Liver (tissue), 8 donors: ENCODE measurements at regions not wholly inside any gene's neighbourhood (a gene's known extent, or its start where the extent isn't known, plus 50 kb on each side); places are given as distances from the start of the nearest gene placed in this dataset.

Experiments used
- DNase-seq: peaks from one replicate; pipeline ENCODE4 v3.0.0-alpha.2; 2017; ENCODE audit warnings: low spot score
- H3K27ac ChIP-seq, 2 donors: one replicate each; pipeline ENCODE4 v1.7.0; 2013; ENCODE audit warnings: inconsistent platforms in 2 of 2, low read length in 2 of 2, control low read depth in 1 of 2, low read depth in 1 of 2, mild to moderate bottlenecking in 1 of 2
- H3K27me3 ChIP-seq, 4 donors: one replicate each; pipeline versions ENCODE4 v1.6.1 to v1.7.0; 2013; ENCODE audit warnings: low read length in 3 of 4, inconsistent platforms in 1 of 4, mild to moderate bottlenecking in 1 of 4, moderate library complexity in 1 of 4; ENCODE audit not compliant: control insufficient read depth in 4 of 4, insufficient read depth in 4 of 4
- H3K36me3 ChIP-seq, 4 donors: one replicate each; pipeline versions ENCODE4 v1.6.1 to v1.7.0; 2013; ENCODE audit warnings: low read length in 3 of 4, mild to moderate bottlenecking in 3 of 4, low read depth in 1 of 4, moderate library complexity in 1 of 4; ENCODE audit not compliant: control insufficient read depth in 4 of 4, insufficient read depth in 3 of 4
- H3K4me1 ChIP-seq, 4 donors: one replicate each; pipeline versions ENCODE4 v1.6.1 to v1.7.0; 2013; ENCODE audit warnings: low read length in 3 of 4, mild to moderate bottlenecking in 3 of 4, moderate library complexity in 1 of 4; ENCODE audit not compliant: control insufficient read depth in 4 of 4, insufficient read depth in 4 of 4
- H3K4me3 ChIP-seq, 3 donors: one replicate each; pipeline versions ENCODE4 v1.6.1 to v1.7.0; 2013; ENCODE audit warnings: low read length in 3 of 3, control low read depth in 1 of 3, low read depth in 1 of 3, mild to moderate bottlenecking in 1 of 3
- H3K9ac ChIP-seq, 2 donors: one replicate each; pipeline ENCODE4 v1.7.0; 2013; ENCODE audit warnings: low read length in 2 of 2, mild to moderate bottlenecking in 2 of 2, moderate library complexity in 2 of 2, control low read depth in 1 of 2, low read depth in 1 of 2
- H3K9me3 ChIP-seq, 4 donors: one replicate each; pipeline versions ENCODE4 v1.6.1 to v1.7.0; 2013; ENCODE audit warnings: low read length in 3 of 4; ENCODE audit not compliant: control insufficient read depth in 4 of 4
- EGR1 ChIP-seq, 2 donors: IDR thresholded peaks; 2 replicates each; pipeline ENCODE4 v1.6.1; 2016 to 2018; ENCODE audit warnings: antibody characterized with exemption in 2 of 2, low read depth in 2 of 2
- FOXA1 ChIP-seq: IDR thresholded peaks from 2 replicates; pipeline ENCODE4 v1.6.1; 2016; ENCODE audit warnings: antibody characterized with exemption
- FOXA2 ChIP-seq: IDR thresholded peaks from 2 replicates; pipeline ENCODE4 v1.6.1; 2016; ENCODE audit warnings: antibody characterized with exemption
- GABPA ChIP-seq, 2 donors: IDR thresholded peaks in 1 of 2; conservative IDR thresholded peaks in 1 of 2; 2 replicates each; pipeline ENCODE4 v1.6.1; 2016; ENCODE audit warnings: antibody characterized with exemption in 2 of 2, mild to moderate bottlenecking in 1 of 2, moderate library complexity in 1 of 2
- HNF4A ChIP-seq, 2 donors: conservative IDR thresholded peaks; 2 replicates each; pipeline ENCODE4 v1.6.1; 2016; ENCODE audit warnings: antibody characterized with exemption in 2 of 2, mild to moderate bottlenecking in 2 of 2
- HNF4G ChIP-seq: IDR thresholded peaks from 2 replicates; pipeline ENCODE4 v1.6.1; 2016; ENCODE audit warnings: antibody characterized with exemption
- JUND ChIP-seq, 2 donors: IDR thresholded peaks; 2 replicates each; pipeline ENCODE4 v1.6.1; 2016; ENCODE audit warnings: antibody characterized with exemption in 2 of 2
- NR2F2 ChIP-seq: IDR thresholded peaks from 2 replicates; pipeline ENCODE4 v1.6.1; 2016; ENCODE audit warnings: antibody characterized with exemption
- RAD21 ChIP-seq, 2 donors: IDR thresholded peaks; 2 replicates each; pipeline ENCODE4 v1.6.1; 2016; ENCODE audit warnings: antibody characterized with exemption in 2 of 2, mild to moderate bottlenecking in 2 of 2
- RXRA ChIP-seq, 2 donors: IDR thresholded peaks; 2 replicates each; pipeline ENCODE4 v1.6.1; 2017 to 2018; ENCODE audit warnings: antibody characterized with exemption in 2 of 2, mild to moderate bottlenecking in 1 of 2
- SP1 ChIP-seq: IDR thresholded peaks from 2 replicates; pipeline ENCODE4 v1.6.1; 2018; ENCODE audit warnings: antibody characterized with exemption, mild to moderate bottlenecking
- TAF1 ChIP-seq: conservative IDR thresholded peaks from 2 replicates; pipeline ENCODE4 v1.6.1; 2016; ENCODE audit warnings: antibody characterized with exemption, mild to moderate bottlenecking
- YY1 ChIP-seq: IDR thresholded peaks from 2 replicates; pipeline ENCODE4 v1.6.1; 2016; ENCODE audit warnings: antibody characterized with exemption, mild to moderate bottlenecking
- WGBS: extraction: QIAGEN DNeasy Blood & Tissue Kit; methylation state at CpG from one replicate; pipeline ENCODE4 v1.1.7; 2013; 5-methylcytosine and 5-hydroxymethylcytosine counted together
- TF ChIP-seq, protein P1 (sequence below): IDR thresholded peaks from 2 replicates; pipeline ENCODE4 v1.6.1; 2016; ENCODE audit warnings: antibody characterized with exemption, mild to moderate bottlenecking
- TF ChIP-seq, protein P2 (sequence below): IDR thresholded peaks from 2 replicates; pipeline ENCODE4 v1.6.1; 2016; ENCODE audit warnings: antibody characterized with exemption
- TF ChIP-seq, protein P3 (sequence below): IDR thresholded peaks from 2 replicates; pipeline ENCODE4 v1.6.1; 2016; ENCODE audit warnings: antibody characterized with exemption
- TF ChIP-seq, protein P4 (sequence below): IDR thresholded peaks from 2 replicates; pipeline ENCODE4 v1.6.1; 2016; ENCODE audit warnings: antibody characterized with exemption
- TF ChIP-seq, protein P5 (sequence below): fragments of 150-350 bp; IDR thresholded peaks from 2 replicates; pipeline ENCODE4 v1.5.1; 2017; ENCODE audit warnings: improper control_type of control experiment, low read depth, low read length; ENCODE audit not compliant: missing input control
- donor health status: healthy.
- donor health status: healthy.
- donor health status: healthy.
- donor health status: healthy.
- donor health status: healthy.

DNA sequence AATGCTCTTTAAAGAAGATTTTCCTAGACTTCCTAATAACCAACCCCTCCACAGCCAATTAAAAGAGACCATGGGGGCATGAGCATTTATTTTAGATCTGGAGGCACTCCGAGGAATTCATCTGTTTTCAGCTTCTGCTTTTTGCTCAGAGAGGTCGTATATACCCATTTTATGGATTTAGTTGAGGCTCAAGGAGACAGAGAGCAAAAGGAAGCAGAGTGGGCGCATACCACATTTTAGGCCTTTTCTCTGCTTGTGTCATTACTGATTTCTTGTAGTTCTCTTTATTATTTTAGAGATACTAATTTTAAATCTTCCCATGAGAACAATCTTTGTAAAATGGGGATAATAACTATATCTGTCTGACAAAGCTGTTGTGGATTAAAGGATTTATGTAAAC is 129.6 kb upstream of the IFNGR1 start:
- H3K27me3 ChIP-seq: no peaks in the 10 kb centered on the region
- peaks cover 3 to 40% (median 26%) of the 10 kb centered on the region in 4 donors for H3K4me1 ChIP-seq
- H3K9ac ChIP-seq: no peak overlapping the region
- TF ChIP-seq SP1: no peak
- TF ChIP-seq HNF4A (conservative IDR thresholded peaks at IDR 0.05): no peak
- no peak for TF ChIP-seq TAF1
- TF ChIP-seq, protein P1, sequence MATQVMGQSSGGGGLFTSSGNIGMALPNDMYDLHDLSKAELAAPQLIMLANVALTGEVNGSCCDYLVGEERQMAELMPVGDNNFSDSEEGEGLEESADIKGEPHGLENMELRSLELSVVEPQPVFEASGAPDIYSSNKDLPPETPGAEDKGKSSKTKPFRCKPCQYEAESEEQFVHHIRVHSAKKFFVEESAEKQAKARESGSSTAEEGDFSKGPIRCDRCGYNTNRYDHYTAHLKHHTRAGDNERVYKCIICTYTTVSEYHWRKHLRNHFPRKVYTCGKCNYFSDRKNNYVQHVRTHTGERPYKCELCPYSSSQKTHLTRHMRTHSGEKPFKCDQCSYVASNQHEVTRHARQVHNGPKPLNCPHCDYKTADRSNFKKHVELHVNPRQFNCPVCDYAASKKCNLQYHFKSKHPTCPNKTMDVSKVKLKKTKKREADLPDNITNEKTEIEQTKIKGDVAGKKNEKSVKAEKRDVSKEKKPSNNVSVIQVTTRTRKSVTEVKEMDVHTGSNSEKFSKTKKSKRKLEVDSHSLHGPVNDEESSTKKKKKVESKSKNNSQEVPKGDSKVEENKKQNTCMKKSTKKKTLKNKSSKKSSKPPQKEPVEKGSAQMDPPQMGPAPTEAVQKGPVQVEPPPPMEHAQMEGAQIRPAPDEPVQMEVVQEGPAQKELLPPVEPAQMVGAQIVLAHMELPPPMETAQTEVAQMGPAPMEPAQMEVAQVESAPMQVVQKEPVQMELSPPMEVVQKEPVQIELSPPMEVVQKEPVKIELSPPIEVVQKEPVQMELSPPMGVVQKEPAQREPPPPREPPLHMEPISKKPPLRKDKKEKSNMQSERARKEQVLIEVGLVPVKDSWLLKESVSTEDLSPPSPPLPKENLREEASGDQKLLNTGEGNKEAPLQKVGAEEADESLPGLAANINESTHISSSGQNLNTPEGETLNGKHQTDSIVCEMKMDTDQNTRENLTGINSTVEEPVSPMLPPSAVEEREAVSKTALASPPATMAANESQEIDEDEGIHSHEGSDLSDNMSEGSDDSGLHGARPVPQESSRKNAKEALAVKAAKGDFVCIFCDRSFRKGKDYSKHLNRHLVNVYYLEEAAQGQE: no peak
- no peak for TF ChIP-seq FOXA1
- TF ChIP-seq NR2F2: no peak
- no peak for TF ChIP-seq GABPA (IDR thresholded peaks at IDR 0.05 in 1 of 2, conservative IDR thresholded peaks at IDR 0.05 in 1 of 2)
- TF ChIP-seq FOXA2: no peak
- TF ChIP-seq, protein P2, sequence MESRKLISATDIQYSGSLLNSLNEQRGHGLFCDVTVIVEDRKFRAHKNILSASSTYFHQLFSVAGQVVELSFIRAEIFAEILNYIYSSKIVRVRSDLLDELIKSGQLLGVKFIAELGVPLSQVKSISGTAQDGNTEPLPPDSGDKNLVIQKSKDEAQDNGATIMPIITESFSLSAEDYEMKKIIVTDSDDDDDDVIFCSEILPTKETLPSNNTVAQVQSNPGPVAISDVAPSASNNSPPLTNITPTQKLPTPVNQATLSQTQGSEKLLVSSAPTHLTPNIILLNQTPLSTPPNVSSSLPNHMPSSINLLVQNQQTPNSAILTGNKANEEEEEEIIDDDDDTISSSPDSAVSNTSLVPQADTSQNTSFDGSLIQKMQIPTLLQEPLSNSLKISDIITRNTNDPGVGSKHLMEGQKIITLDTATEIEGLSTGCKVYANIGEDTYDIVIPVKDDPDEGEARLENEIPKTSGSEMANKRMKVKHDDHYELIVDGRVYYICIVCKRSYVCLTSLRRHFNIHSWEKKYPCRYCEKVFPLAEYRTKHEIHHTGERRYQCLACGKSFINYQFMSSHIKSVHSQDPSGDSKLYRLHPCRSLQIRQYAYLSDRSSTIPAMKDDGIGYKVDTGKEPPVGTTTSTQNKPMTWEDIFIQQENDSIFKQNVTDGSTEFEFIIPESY: no peak
- TF ChIP-seq, protein P3, sequence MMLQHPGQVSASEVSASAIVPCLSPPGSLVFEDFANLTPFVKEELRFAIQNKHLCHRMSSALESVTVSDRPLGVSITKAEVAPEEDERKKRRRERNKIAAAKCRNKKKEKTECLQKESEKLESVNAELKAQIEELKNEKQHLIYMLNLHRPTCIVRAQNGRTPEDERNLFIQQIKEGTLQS: no peak
- TF ChIP-seq JUND (IDR thresholded peaks at IDR 0.05): no peak
- TF ChIP-seq HNF4G: no peak
- no peak for TF ChIP-seq EGR1 (IDR thresholded peaks at IDR 0.05; ENCODE audit: low read depth in 2 of 2)
- no peak for TF ChIP-seq YY1
- TF ChIP-seq, protein P4, sequence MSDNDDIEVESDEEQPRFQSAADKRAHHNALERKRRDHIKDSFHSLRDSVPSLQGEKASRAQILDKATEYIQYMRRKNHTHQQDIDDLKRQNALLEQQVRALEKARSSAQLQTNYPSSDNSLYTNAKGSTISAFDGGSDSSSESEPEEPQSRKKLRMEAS: no peak
- TF ChIP-seq, protein P5, sequence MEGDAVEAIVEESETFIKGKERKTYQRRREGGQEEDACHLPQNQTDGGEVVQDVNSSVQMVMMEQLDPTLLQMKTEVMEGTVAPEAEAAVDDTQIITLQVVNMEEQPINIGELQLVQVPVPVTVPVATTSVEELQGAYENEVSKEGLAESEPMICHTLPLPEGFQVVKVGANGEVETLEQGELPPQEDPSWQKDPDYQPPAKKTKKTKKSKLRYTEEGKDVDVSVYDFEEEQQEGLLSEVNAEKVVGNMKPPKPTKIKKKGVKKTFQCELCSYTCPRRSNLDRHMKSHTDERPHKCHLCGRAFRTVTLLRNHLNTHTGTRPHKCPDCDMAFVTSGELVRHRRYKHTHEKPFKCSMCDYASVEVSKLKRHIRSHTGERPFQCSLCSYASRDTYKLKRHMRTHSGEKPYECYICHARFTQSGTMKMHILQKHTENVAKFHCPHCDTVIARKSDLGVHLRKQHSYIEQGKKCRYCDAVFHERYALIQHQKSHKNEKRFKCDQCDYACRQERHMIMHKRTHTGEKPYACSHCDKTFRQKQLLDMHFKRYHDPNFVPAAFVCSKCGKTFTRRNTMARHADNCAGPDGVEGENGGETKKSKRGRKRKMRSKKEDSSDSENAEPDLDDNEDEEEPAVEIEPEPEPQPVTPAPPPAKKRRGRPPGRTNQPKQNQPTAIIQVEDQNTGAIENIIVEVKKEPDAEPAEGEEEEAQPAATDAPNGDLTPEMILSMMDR: no peak
- no peak for TF ChIP-seq RAD21 (IDR thresholded peaks at IDR 0.05)
- no peak overlapping the region for H3K27ac ChIP-seq
- WGBS: 95% methylated on average over 3 of the region's 3 CpGs
- DNase-seq: no peak
- no peaks in the 10 kb centered on the region for H3K36me3 ChIP-seq
- no peaks in the 10 kb centered on the region for H3K9me3 ChIP-seq
- no peak overlapping the region for H3K4me3 ChIP-seq

DNA sequence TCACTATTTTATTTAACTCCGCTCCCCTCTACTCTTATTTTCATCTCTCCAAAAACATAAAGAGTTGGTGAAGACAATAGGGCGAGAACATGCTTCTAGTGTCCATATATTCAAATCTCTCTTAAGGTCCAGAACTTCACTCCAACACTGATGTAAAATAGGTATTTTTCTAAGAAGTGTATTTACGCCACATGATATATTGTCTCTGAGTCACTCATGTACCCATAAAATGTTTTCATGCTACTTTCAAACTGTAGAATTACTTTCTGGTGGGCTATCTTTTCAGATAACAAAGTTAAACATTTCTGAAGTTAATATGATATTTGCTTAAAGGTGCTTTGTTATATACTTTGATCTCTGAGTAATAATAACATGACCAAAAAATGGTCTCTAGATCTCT is 124.1 kb upstream of the IFNGR1 start:
- 94% methylated on average over 3 of the region's 3 CpGs for WGBS
- H3K9me3 ChIP-seq: no peaks in the 10 kb centered on the region
- H3K9ac ChIP-seq: no peak overlapping the region
- no peaks in the 10 kb centered on the region for H3K36me3 ChIP-seq
- DNase-seq: no peak
- H3K4me3 ChIP-seq: no peak overlapping the region
- H3K27me3 ChIP-seq: no peaks in the 10 kb centered on the region
- peaks cover 0 to 17% (median 13%) of the 10 kb centered on the region in 4 donors for H3K4me1 ChIP-seq
- no peak overlapping the region for H3K27ac ChIP-seq
- TF ChIP-seq, protein P2: no peak
- TF ChIP-seq, protein P1: no peak
- TF ChIP-seq, protein P4: no peak
- TF ChIP-seq RXRA (IDR thresholded peaks at IDR 0.05) (no peak), GABPA (IDR thresholded peaks at IDR 0.05 in 1 of 2, conservative IDR thresholded peaks at IDR 0.05 in 1 of 2) (no peak), FOXA1 (no peak), JUND (IDR thresholded peaks at IDR 0.05) (no peak), HNF4G (no peak), EGR1 (IDR thresholded peaks at IDR 0.05; ENCODE audit: low read depth in 2 of 2) (no peak)
